Fibroblast of gingiva (primary cell): ENCODE measurements at regions not wholly inside any gene's neighbourhood (a gene's known extent, or its start where the extent isn't known, plus 50 kb on each side); places are given as distances from the start of the nearest gene placed in this dataset.

ENCODE experiments used
- DNase-seq: peaks from one replicate; pipeline ENCODE4 v3.0.0-alpha.2; 2011; ENCODE audit warnings: low read depth

- no peak for DNase-seq
These were observed 99.9 kb upstream of the CACNA1A start for GRCh38 chr19:13606156-13606555.

DNA sequence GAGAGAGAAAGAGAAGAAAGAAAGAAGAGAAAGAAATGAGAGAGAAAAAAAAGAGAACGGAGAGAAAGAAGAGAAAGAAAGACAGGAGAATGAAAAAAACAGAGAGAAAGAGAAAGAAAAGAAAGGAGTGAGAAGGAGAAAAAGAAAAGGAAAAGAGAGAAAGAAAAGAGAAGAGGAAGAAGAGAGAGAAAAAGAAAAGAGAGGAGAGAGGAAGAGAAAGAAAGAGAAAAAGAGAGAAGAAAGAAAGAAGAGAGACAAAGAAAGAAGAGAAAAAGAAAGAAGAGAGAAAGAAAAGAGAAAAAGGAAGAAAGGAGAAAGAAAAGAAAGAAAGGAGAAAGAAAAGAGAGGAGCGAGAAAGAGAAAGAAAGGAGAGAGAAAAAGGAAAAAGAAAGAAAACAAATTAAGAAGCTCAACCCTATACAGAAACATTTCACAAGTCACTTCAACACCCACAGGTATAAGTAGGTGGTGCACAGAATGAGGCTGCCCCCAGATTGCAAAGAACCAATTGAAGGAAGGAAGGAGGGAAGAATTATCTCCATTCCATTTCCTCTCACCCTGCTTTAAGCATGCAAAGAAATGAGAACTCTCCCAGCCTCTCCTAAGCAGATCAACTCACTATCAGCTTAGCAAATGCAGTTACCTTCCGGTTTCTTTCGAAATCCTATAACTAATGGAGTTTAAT, 98.8 kb upstream of the CACNA1A start:
- DNase-seq, result no peak

DNA sequence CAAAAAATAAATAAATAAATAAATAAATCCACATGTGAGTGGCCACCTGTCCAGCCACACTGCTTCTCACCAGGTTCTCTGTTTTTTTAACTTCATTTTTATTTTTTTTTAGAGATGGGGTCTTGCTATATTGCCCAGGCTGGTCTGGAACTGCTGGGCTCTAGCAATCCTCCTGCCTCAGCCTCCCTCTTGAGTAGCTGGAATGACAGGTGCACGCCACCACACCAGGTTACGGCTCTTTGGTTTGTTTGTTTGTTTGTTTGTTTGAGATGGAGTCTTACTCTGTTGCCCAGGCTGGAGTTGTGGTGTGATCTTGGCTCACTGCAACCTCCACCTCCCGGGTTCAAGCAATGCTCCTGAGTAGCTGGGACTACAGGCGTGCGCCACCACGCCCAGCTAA, 94.5 kb upstream of the CACNA1A start:
- no peak for DNase-seq

- DNase-seq, result no peak
These were observed 93.8 kb upstream of the CACNA1A start for GRCh38 chr19:13600091-13600490.

DNA sequence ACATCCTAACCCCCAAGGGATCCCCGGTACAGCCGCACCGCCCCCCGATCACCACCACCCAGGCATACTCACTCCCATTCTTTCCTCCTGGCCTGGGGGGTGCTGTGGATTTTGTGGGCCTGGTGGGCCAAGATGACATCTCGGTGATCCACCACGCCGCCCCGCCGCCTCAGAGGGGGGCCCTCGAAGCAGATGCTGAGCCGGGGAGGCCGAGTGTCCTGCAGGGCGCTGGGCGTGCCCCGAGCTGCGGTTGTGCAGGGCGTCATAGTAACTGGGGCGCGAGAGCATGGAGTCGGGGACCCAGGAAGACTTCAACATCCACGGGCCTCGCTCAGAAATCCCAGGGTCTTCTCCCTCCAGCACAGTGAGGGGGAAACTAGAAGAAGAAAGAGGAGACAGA, 93.4 kb upstream of the CACNA1A start:
- no peak for DNase-seq

GRCh38 chr19:13598098-13598497, 91.8 kb upstream of the CACNA1A start:
- DNase-seq, result no peak

DNA sequence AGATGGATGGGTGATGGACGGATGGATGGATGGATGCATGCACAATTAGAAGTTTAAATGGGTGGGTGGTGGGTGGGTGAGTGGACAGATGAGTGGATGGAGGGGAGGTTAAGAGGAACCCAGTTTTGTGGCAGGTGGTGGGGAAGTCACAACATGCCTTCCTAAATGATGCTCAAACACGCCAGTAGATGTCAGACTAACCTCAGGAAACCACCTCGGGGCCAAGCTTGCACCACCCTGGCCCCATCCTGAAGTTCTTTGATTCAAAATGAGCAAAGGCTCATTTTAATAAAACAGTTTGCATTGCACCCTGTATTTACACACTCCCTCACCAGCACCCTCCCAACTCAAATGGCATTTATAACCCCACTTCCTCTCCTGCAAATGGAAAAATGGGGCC, 91.4 kb upstream of the CACNA1A start:
- peak; percentile 51 for DNase-seq

DNA sequence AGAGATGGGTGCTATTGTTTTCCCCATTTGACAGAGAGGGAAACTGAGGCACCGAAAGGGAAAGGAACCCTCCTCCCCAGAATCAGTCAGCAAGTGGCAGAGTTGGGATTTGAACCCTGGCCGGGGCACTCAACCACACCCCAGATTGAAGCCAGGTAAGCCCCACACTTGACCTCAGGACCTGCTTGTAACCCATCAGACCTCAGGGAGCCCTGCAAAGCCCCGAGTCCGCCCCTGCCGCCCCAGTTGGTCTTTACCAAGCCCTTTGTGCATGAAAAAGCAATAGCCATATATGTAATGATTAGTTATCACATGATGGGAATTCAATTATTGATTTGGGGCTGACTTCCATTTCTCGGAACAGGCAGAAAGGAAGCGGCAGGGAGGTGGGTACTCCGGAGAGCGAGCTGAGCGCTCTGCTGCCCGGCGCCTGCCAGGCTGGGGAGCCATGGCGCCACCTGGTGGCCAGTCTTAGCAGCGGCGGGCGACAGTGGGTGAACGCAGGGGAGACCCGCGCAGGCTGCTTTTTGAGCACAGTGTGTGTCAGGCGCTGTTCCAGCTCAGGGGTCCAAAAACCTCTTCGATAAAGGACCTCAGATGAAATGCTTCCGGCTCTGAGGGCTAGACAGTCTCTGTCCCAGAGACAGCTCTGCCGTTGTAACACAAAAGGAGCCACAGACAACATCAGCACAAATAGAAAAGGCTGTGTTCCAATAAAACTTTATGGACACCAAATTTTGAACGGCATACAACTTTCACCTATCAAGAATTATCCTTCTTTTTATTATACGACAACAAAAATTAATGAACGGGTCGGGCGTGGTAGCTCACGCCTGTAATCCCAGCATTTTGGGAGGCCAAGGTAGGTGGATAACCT, 82.9 kb upstream of the CACNA1A start:
- DNase-seq, result peak; percentile 34

- DNase-seq, result no peak
These were observed 79.2 kb upstream of the CACNA1A start for GRCh38 chr19:13585512-13585911.

GRCh38 chr19:13583753-13584152, 77.5 kb upstream of the CACNA1A start:
- no peak for DNase-seq

DNA sequence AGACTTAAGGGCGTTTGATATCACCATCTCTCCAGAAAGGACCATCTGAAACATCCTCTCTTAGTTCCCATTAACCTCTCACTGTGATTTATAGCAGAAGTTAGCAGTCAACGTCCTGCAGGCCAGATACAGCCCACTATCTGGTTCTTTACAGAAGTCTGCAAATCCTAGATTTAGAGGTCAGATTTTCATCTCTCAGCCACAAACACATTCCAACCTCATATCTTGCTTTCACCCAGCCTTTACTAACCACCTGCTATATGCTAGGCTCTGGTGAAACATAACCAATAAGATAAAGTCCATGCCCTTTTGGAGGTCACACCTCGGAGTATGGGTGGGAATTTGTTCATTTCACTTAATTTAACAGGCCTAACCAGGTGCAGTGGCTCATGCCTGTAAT, 76.8 kb upstream of the CACNA1A start:
- DNase-seq, result no peak

DNA sequence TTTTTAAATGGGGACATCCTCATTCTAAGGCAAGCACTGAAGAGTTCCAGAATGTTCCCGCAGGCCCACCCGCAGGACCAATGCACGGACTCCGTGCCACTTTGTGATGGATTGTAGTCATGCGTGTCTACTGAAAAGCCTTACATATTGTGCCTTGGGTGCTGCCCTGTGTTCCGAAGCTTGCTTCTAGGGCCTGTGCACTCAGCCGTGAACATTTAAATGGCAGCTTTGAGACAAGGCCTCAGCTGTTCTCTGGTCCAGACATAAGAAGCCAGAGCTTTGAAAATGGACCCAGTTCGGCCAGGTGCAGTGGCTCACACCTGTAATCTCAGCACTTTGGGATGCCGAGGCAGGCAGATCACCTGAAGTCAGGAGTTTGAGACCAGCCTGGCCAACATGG, 75.3 kb upstream of the CACNA1A start:
- no peak for DNase-seq

DNA sequence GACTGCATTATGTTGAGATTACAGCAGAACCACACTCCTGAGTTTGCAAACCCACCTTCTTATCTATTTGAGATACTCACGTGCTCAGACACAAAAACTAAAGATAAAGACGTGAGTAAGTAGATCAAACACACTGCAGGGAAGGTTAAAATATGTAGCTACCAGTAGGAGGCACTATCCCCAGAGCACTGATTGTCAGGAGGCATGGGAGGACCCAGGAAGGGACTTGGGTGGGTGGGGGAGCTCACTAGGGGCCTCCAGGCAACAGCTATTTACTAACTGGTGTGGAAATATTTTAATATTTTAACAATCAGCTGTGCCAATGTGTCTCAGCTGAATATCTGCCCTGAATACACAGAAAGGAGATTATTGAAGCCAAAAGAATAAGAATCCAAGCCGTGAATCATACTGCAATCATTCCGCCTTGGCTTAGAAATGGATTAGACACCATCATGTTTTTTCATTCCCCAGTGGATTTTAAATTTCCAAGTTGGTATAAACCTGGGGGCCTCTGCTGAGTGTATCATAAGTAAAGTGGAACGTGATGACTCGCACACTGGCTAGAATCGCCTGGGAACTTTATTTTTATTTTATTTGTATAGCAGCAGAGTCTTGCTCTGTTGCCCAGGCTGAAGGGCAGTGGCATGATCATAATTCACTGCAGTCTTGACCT, 73.2 kb upstream of the CACNA1A start:
- DNase-seq, result peak; percentile 36

- DNase-seq, result no peak
These were observed 70.4 kb upstream of the CACNA1A start for GRCh38 chr19:13576726-13577125.

GRCh38 chr19:13574933-13575332, 68.7 kb upstream of the CACNA1A start:
- no peak for DNase-seq

- no peak for DNase-seq
These were observed 66.9 kb upstream of the CACNA1A start for GRCh38 chr19:13573056-13573667.

GRCh38 chr19:13561461-13561860, 55.2 kb upstream of the CACNA1A start:
- no peak for DNase-seq

DNA sequence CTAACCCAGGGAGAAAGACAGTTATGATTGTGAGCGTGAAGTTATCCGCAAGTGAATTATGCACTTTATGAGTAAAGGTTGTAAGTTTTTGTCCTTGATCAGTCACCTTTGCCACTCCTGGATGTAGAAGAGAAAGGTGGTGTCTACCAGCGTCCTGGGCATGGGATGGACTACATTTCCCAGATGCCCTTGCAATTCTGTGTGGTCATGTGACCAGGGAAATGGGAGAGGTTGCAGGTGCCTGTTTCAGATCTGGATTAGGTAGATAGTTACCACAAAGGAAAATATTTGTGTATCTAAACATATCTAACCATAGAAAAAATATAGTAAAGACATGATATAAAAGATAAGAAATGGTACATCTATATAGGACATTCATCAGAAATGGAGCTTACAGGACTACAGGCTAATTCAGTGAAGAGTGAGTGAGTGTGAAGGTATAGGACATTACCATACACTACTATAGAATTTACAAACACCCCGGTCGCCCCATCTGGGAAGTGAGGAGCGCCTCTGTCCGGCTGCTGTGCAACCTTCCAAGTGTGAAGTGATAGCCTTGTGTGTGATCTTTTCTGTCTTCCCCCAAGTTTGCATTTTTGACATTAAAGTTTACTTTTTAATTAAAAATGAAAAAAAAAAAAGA, 51.6 kb upstream of the CACNA1A start:
- DNase-seq, result no peak

GRCh38 chr19:13556552-13556951, 50.3 kb upstream of the CACNA1A start:
- DNase-seq, result no peak
